HL-60 (cell line): ENCODE measurements at regions not wholly inside any gene's neighbourhood (a gene's known extent, or its start where the extent isn't known, plus 50 kb on each side); places are given as distances from the start of the nearest gene placed in this dataset.

Experiments
- DNase-seq, 2 experiments: peaks; one replicate each; pipeline ENCODE4 v3.0.0-alpha.2; 2010 to 2020; ENCODE audit warnings: low read depth in 1 of 2, low spot score in 1 of 2
- H3K27ac ChIP-seq: fragments of 250-450 bp; sonication (Bioruptor Pico); replicated peaks from 2 replicates; pipeline ENCODE4 v1.5.1; 2020; ENCODE audit warnings: mild to moderate bottlenecking, moderate library complexity
- H3K27me3 ChIP-seq: fragments of 250-450 bp; sonication (Bioruptor Pico); 2 replicates; pipeline ENCODE4 v1.5.1; 2021; ENCODE audit warnings: mild to moderate bottlenecking, moderate library complexity; ENCODE audit not compliant: insufficient read depth, poor library complexity, severe bottlenecking
- H3K4me3 ChIP-seq: replicated peaks from 2 replicates; pipeline ENCODE4 v1.5.1; 2011; ENCODE audit warnings: mild to moderate bottlenecking, control low read depth, low read length; ENCODE audit not compliant: insufficient read depth
- CTCF ChIP-seq: IDR thresholded peaks from one replicate; pipeline ENCODE4 v1.5.1; 2011; ENCODE audit warnings: low read length, control low read depth, inconsistent platforms; ENCODE audit not compliant: insufficient read depth
- GABPA ChIP-seq: IDR thresholded peaks from 2 replicates; pipeline ENCODE4 v1.6.1; 2012; ENCODE audit warnings: low read depth
- POLR2AphosphoS5 ChIP-seq: IDR thresholded peaks from 2 replicates; pipeline ENCODE4 v1.6.1; 2012; ENCODE audit warnings: low read depth
- REST ChIP-seq: IDR thresholded peaks from 2 replicates; pipeline ENCODE4 v1.6.1; 2012; ENCODE audit warnings: low read depth; ENCODE audit not compliant: insufficient replicate concordance
- SPI1 ChIP-seq: IDR thresholded peaks from 2 replicates; pipeline ENCODE4 v1.6.1; 2012; ENCODE audit warnings: low read depth, mild to moderate bottlenecking, borderline replicate concordance

GRCh38 chr12:74129702-74130101, 407.9 kb upstream of the ATXN7L3B start:
- Histone ChIP-seq H3K27ac (no peak overlapping the region), H3K27me3 (no peaks in the 10 kb centered on the region), H3K4me3 (no peak overlapping the region)
- TF ChIP-seq REST (no peak), GABPA (no peak), CTCF (no peak), SPI1 (no peak), POLR2AphosphoS5 (no peak)
- DNase-seq = no peak

GRCh38 chr12:74144396-74144795, 393.2 kb upstream of the ATXN7L3B start:
- Histone ChIP-seq H3K27ac (no peak overlapping the region), H3K4me3 (no peak overlapping the region), H3K27me3 (no peaks in the 10 kb centered on the region)
- no peak for DNase-seq
- no peak for TF ChIP-seq POLR2AphosphoS5
- TF ChIP-seq SPI1 = no peak
- TF ChIP-seq REST = no peak
- TF ChIP-seq CTCF = no peak
- no peak for TF ChIP-seq GABPA

- no peak overlapping the region for H3K27ac ChIP-seq
- no peak for DNase-seq
- no peaks in the 10 kb centered on the region for H3K27me3 ChIP-seq
- TF ChIP-seq REST (no peak), GABPA (no peak), POLR2AphosphoS5 (no peak), SPI1 (no peak), CTCF (no peak)
- H3K4me3 ChIP-seq = no peak overlapping the region
These were observed 392.3 kb upstream of the ATXN7L3B start for GRCh38 chr12:74145328-74145727.
